Ureter (tissue), 1 donor: ENCODE measurements at regions not wholly inside any gene's neighbourhood (a gene's known extent, or its start where the extent isn't known, plus 50 kb on each side); places are given as distances from the start of the nearest gene placed in this dataset.

Experiments
- DNase-seq: peaks from one replicate; pipeline ENCODE4 v3.0.0-alpha.2; 2020; ENCODE audit warnings: low spot score
- donor health status: DM: yes; HTN: yes; CAD: no.

GRCh38 chr1:29673228-29673500, 436.8 kb downstream of the PTPRU start:
- peak; percentile 22 for DNase-seq

- DNase-seq, result peak; percentile 29
Observed at GRCh38 chr1:29672416-29673227, 436.3 kb downstream of the PTPRU start.

GRCh38 chr1:29671446-29672356, 435.4 kb downstream of the PTPRU start:
- peak; percentile 36 for DNase-seq

- peak; percentile 19 for DNase-seq
Observed at GRCh38 chr1:29670752-29671151, 434.4 kb downstream of the PTPRU start.

- DNase-seq, result peak; percentile 15
Observed at GRCh38 chr1:29669912-29670311, 433.6 kb downstream of the PTPRU start.

GRCh38 chr1:29669158-29669871, 433.0 kb downstream of the PTPRU start:
- no peak for DNase-seq

- no peak for DNase-seq
Observed at GRCh38 chr1:29668551-29669157, 432.3 kb downstream of the PTPRU start.

GRCh38 chr1:29667951-29668350, 431.6 kb downstream of the PTPRU start:
- no peak for DNase-seq

GRCh38 chr1:29664711-29665110, 428.4 kb downstream of the PTPRU start:
- no peak for DNase-seq

GRCh38 chr1:29658688-29659087, 422.4 kb downstream of the PTPRU start:
- DNase-seq, result no peak

GRCh38 chr1:29657816-29658215, 421.5 kb downstream of the PTPRU start:
- DNase-seq, result peak; percentile 22

GRCh38 chr1:29655945-29656850, 419.9 kb downstream of the PTPRU start:
- DNase-seq, result peak; percentile 18

GRCh38 chr1:29655145-29655544, 418.8 kb downstream of the PTPRU start:
- DNase-seq, result peak; percentile 9

GRCh38 chr1:29653886-29654450, 417.6 kb downstream of the PTPRU start:
- no peak for DNase-seq

- DNase-seq, result peak; percentile 25
Observed at GRCh38 chr1:29653034-29653810, 416.9 kb downstream of the PTPRU start.

GRCh38 chr1:29651684-29652665, 415.7 kb downstream of the PTPRU start:
- peak; percentile 15 for DNase-seq

- peak; percentile 20 for DNase-seq
Observed at GRCh38 chr1:29651246-29651645, 414.9 kb downstream of the PTPRU start.

GRCh38 chr1:29650476-29650875, 414.2 kb downstream of the PTPRU start:
- peak; percentile 36 for DNase-seq
